HEK293 (cell line): ENCODE measurements at regions not wholly inside any gene's neighbourhood (a gene's known extent, or its start where the extent isn't known, plus 50 kb on each side); places are given as distances from the start of the nearest gene placed in this dataset.

Experiments used
- CTCF ChIA-PET: fragments of 350-600 bp; formaldehyde crosslinking; extraction: SDS; loops from one replicate; lab custom pipeline; 2021; ENCODE audit warnings: antibody characterized with exemption; lab: Yijun Ruan, JAX
- POLR2A ChIA-PET: fragments of 300-600 bp; formaldehyde crosslinking; extraction: SDS; loops from one replicate; lab custom pipeline; 2020; ENCODE audit warnings: antibody characterized with exemption, inconsistent platforms; lab: Yijun Ruan, JAX
- H3K27ac ChIP-seq: fragments of 200-500 bp; sonication (Bioruptor generic); 2 replicates; pipeline ENCODE4 v1.5.1; 2014; ENCODE audit warnings: low read depth, low read length, control low read depth, inconsistent platforms; ENCODE audit errors: extremely low read depth
- H3K36me3 ChIP-seq, 2 experiments: fragments of 200-500 bp in 1 of 2; sonication (Bioruptor generic) in 1 of 2; 1 replicate in 1 of 2; 2 replicates in 1 of 2; pipeline ENCODE4 v1.5.1; 2014 to 2017; ENCODE audit warnings: inconsistent platforms in 2 of 2, low read length in 2 of 2; ENCODE audit not compliant: control insufficient read depth in 2 of 2, insufficient read depth in 1 of 2
- H3K4me1 ChIP-seq: fragments of 200-500 bp; sonication (Bioruptor generic); 2 replicates; pipeline ENCODE4 v1.5.1; 2014; ENCODE audit warnings: mild to moderate bottlenecking, low read length, inconsistent platforms; ENCODE audit not compliant: control insufficient read depth, insufficient read depth
- H3K4me3 ChIP-seq: 2 replicates; pipeline ENCODE4 v1.5.1; 2011; ENCODE audit warnings: low read depth, mild to moderate bottlenecking, control low read depth, low read length, moderate library complexity
- H3K9me3 ChIP-seq: fragments of 200-500 bp; sonication (Bioruptor generic); 2 replicates; pipeline ENCODE4 v1.5.1; 2014; ENCODE audit warnings: low read depth, low read length, inconsistent platforms; ENCODE audit not compliant: control insufficient read depth, insufficient read depth
- ELK4 ChIP-seq: IDR thresholded peaks from 2 replicates; pipeline ENCODE4 v1.6.1; 2011; ENCODE audit warnings: mild to moderate bottlenecking, low read depth, low read length, borderline replicate concordance
- PBX3 ChIP-seq: sonication (generic); formaldehyde crosslinking; IDR thresholded peaks from 2 replicates; pipeline ENCODE4 v1.8.1; 2022; ENCODE audit warnings: mild to moderate bottlenecking, moderate library complexity, missing genetic modification reagents
- PRDM4 ChIP-seq: fragments of 450-650 bp; formaldehyde crosslinking; IDR thresholded peaks from 2 replicates; pipeline ENCODE4 v1.5.1; 2017; ENCODE audit warnings: missing biosample characterization, missing genetic modification characterization
- PRDM6 ChIP-seq: fragments of 450-650 bp; formaldehyde crosslinking; IDR thresholded peaks from 2 replicates; pipeline ENCODE4 v1.5.1; 2017; ENCODE audit warnings: missing biosample characterization, missing genetic modification characterization
- SALL2 ChIP-seq: fragments of 450-650 bp; formaldehyde crosslinking; IDR thresholded peaks from 2 replicates; pipeline ENCODE4 v1.5.0; 2017; ENCODE audit warnings: missing biosample characterization, mild to moderate bottlenecking, missing genetic modification characterization, borderline replicate concordance
- SETDB1 ChIP-seq: IDR thresholded peaks from one replicate; pipeline ENCODE4 v1.6.1; 2017; ENCODE audit warnings: mild to moderate bottlenecking, low read length, moderate library complexity, mixed read lengths; ENCODE audit not compliant: insufficient read length
- WT1 ChIP-seq: fragments of 450-650 bp; formaldehyde crosslinking; IDR thresholded peaks from 2 replicates; pipeline ENCODE4 v1.5.1; 2016; ENCODE audit warnings: missing biosample characterization, missing genetic modification characterization
- ZFP69B ChIP-seq: fragments of 450-650 bp; formaldehyde crosslinking; IDR thresholded peaks from 2 replicates; pipeline ENCODE4 v1.5.1; 2016; ENCODE audit warnings: missing biosample characterization, missing genetic modification characterization
- ZNF148 ChIP-seq: fragments of 450-650 bp; formaldehyde crosslinking; IDR thresholded peaks from 2 replicates; pipeline ENCODE4 v1.5.0; 2017; ENCODE audit warnings: missing biosample characterization, missing genetic modification characterization, borderline replicate concordance
- ZNF214 ChIP-seq: fragments of 450-650 bp; formaldehyde crosslinking; IDR thresholded peaks from 2 replicates; pipeline ENCODE4 v1.5.1; 2017; ENCODE audit warnings: missing biosample characterization, mild to moderate bottlenecking, missing genetic modification characterization, borderline replicate concordance
- ZNF311 ChIP-seq: fragments of 450-650 bp; formaldehyde crosslinking; IDR thresholded peaks from 2 replicates; pipeline ENCODE4 v1.5.1; 2017; ENCODE audit warnings: missing biosample characterization, missing genetic modification characterization, borderline replicate concordance
- ZNF350 ChIP-seq: fragments of 450-650 bp; formaldehyde crosslinking; IDR thresholded peaks from 2 replicates; pipeline ENCODE4 v1.5.0; 2017; ENCODE audit warnings: missing biosample characterization, mild to moderate bottlenecking, missing genetic modification characterization
- ZNF501 ChIP-seq: fragments of 450-650 bp; formaldehyde crosslinking; IDR thresholded peaks from 2 replicates; pipeline ENCODE4 v1.5.1; 2016; ENCODE audit warnings: missing biosample characterization, missing genetic modification characterization
- ZNF530 ChIP-seq: fragments of 450-650 bp; formaldehyde crosslinking; IDR thresholded peaks from 2 replicates; pipeline ENCODE4 v1.5.1; 2016; ENCODE audit warnings: low read depth, missing biosample characterization, missing genetic modification characterization
- ZNF548 ChIP-seq: fragments of 450-650 bp; formaldehyde crosslinking; IDR thresholded peaks from 2 replicates; pipeline ENCODE4 v1.5.1; 2016; ENCODE audit warnings: missing biosample characterization, missing genetic modification characterization
- ZNF600 ChIP-seq: fragments of 450-650 bp; formaldehyde crosslinking; IDR thresholded peaks from 2 replicates; pipeline ENCODE4 v1.5.1; 2016; ENCODE audit warnings: missing biosample characterization, missing genetic modification characterization
- ZNF610 ChIP-seq: fragments of 450-650 bp; formaldehyde crosslinking; IDR thresholded peaks from 2 replicates; pipeline ENCODE4 v1.5.1; 2016; ENCODE audit warnings: missing biosample characterization, missing genetic modification characterization, borderline replicate concordance
- ZNF623 ChIP-seq: fragments of 450-650 bp; formaldehyde crosslinking; IDR thresholded peaks from 2 replicates; pipeline ENCODE4 v1.5.1; 2016; ENCODE audit warnings: missing biosample characterization, missing genetic modification characterization
- ZNF629 ChIP-seq: fragments of 450-650 bp; formaldehyde crosslinking; IDR thresholded peaks from 2 replicates; pipeline ENCODE4 v1.5.1; 2017; ENCODE audit warnings: missing biosample characterization, missing genetic modification characterization
- ZNF670 ChIP-seq: fragments of 450-650 bp; formaldehyde crosslinking; IDR thresholded peaks from 2 replicates; pipeline ENCODE4 v1.5.1; 2016; ENCODE audit warnings: missing biosample characterization, missing genetic modification characterization, low read depth
- ZNF747 ChIP-seq: fragments of 450-650 bp; formaldehyde crosslinking; IDR thresholded peaks from 2 replicates; pipeline ENCODE4 v1.5.1; 2016; ENCODE audit warnings: missing biosample characterization, missing genetic modification characterization

GRCh38 chr20:52918311-52918710, 53.8 kb upstream of the TSHZ2 start (continued):
- no peak for TF ChIP-seq ZNF148 (tag by site-specific recombination)
- TF ChIP-seq ZNF629 (tag by site-specific recombination), result no peak
- TF ChIP-seq ZNF623 (tag by site-specific recombination), result no peak

GRCh38 chr20:52915564-52915963, 56.6 kb upstream of the TSHZ2 start:
- no peak overlapping the region for H3K4me3 ChIP-seq
- H3K36me3 ChIP-seq, result no peaks in the 10 kb centered on the region
- no peaks in the 10 kb centered on the region for H3K9me3 ChIP-seq
- H3K27ac ChIP-seq, result no peak overlapping the region
- ChIA-PET POLR2A (no interaction called here), CTCF (no interaction called here)
- no peaks in the 10 kb centered on the region for H3K4me1 ChIP-seq
- TF ChIP-seq SETDB1, result peak; percentile 58
- no peak for TF ChIP-seq ZNF548 (tag by site-specific recombination)

- no peaks in the 10 kb centered on the region for H3K36me3 ChIP-seq
- no peak for TF ChIP-seq PRDM6
- TF ChIP-seq PBX3 (CRISPR knock-in tag), result no peak
- TF ChIP-seq ZNF600 (tag by site-specific recombination), result no peak
- POLR2A ChIA-PET, result no interaction called here
- H3K27ac ChIP-seq, result no peak overlapping the region
- no peaks in the 10 kb centered on the region for H3K9me3 ChIP-seq
- H3K4me3 ChIP-seq, result no peak overlapping the region
- H3K4me1 ChIP-seq, result no peaks in the 10 kb centered on the region
- CTCF ChIA-PET, result no interaction called here
These were observed 57.3 kb upstream of the TSHZ2 start for GRCh38 chr20:52914870-52915269.

- Histone ChIP-seq H3K4me1 (no peaks in the 10 kb centered on the region), H3K27ac (no peak overlapping the region), H3K36me3 (no peaks in the 10 kb centered on the region), H3K9me3 (no peaks in the 10 kb centered on the region), H3K4me3 (no peak overlapping the region)
- CTCF ChIA-PET, result no interaction called here
- POLR2A ChIA-PET, result no interaction called here
- TF ChIP-seq ZNF610 (tag by site-specific recombination), result no peak
- TF ChIP-seq WT1 (tag by site-specific recombination), result no peak
- TF ChIP-seq ELK4, result no peak
- no peak for TF ChIP-seq SALL2 (tag by site-specific recombination)
- no peak for TF ChIP-seq ZFP69B (tag by site-specific recombination)
- no peak for TF ChIP-seq ZNF530 (tag by site-specific recombination)
- no peak for TF ChIP-seq ZNF350 (tag by site-specific recombination)
- no peak for TF ChIP-seq ZNF311 (tag by site-specific recombination)
- TF ChIP-seq ZNF501 (tag by site-specific recombination), result no peak
- no peak for TF ChIP-seq ZNF670 (tag by site-specific recombination)
- no peak for TF ChIP-seq ZNF747 (tag by site-specific recombination)
- no peak for TF ChIP-seq PRDM4 (tag by site-specific recombination)
- no peak for TF ChIP-seq ZNF214 (tag by site-specific recombination)
These were observed 58.3 kb upstream of the TSHZ2 start for GRCh38 chr20:52913650-52914387.
